ENCODE measurements at regions not wholly inside any gene's neighbourhood (a gene's known extent, or its start where the extent isn't known, plus 50 kb on each side); places are given as distances from the start of the nearest gene placed in this dataset.

DNA sequence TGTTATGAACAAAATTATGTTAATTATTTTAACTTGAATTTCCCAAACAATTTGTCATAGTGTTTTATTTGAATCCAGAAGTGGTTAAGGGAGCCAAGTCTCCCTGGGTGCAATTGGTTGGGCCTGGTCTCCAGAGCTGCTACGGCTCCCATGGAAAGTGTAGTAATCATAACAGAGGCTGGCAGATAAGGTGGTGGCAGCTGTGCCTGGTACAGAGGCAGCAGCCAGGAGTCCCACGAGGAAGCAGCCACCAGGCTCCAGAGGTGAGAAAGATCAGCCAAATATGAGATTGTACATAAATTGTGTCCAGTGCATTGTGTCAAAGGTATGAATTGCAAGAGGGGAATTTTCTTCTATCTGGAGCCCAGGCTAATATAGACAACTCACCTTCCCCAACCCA, 368.9 kb upstream of the PTBP2 start:
- DNase-seq (ENCODE audit: low spot score) (no peak), FAIRE-seq (no peak)

DNA sequence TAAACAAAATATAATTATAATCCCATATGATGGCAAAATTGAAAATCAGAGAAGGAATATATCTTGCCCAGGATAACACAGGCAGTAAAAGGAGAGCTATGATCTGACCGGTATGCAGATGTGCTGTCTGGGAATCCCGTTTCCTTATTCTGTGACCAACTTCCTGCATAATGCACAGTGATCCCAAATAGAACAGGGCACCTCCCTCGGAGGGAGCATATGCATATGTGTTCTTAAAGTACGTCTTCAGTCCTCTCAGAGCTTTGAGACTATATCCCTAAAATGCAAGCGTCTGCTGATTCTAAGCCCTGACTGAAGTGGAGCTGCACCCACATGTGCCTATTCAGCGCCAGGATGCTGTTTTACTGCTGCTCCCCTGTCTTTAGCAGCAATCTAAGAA, 366.1 kb upstream of the PTBP2 start:
- FAIRE-seq (no peak), DNase-seq (ENCODE audit: low spot score) (no peak)

DNA sequence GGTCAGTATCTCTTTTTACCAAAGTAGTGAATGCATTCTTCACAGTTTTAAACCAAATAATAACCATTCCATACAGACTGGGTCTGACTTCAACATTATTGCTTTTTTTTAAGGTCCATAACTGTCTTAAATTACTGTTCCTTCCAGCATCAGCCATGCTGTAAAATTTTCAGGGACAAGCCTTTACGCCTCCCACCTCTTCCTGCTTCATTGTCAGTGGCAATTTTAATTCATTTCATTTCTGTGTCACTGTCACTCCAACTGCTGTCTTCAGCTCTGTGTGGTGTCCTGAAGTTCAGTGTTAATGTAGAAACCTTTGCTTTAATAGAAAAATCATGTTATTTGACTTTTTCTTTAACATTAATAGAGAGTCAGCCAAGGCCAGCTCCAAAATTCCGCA, 365.6 kb upstream of the PTBP2 start:
- DNase-seq (ENCODE audit: low spot score) = no peak
- FAIRE-seq = no peak

DNA sequence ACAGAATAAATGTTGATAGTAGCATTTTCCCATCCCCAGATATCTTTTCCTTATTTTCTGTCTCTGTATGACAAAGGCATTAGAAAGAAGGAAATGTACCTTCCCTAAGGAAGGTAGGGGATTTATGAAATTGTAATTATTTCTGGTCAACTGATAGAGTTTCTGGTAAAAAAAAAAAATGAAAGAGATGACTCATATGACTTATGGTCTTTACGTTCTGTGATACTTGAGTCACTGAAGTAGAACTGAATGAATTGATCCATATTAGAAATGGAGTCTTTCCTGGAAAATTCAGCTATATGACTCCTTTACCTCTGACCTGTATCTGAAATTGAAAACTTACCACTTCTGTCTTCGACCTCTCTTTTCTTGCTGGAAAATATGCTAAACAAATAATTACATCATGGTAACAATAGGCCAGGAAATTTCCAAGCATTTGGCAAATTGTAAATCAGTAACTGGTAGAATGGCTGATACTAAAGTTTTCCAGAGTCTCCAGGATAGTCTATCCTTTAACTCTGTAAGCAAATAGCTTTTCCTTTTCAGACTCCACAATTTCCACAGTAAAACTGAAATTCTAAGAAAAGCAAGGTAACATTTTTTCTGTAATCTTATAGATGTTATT, 364.3 kb upstream of the PTBP2 start:
- DNase-seq (ENCODE audit: low spot score) (no peak), FAIRE-seq (peak; percentile 68)

DNA sequence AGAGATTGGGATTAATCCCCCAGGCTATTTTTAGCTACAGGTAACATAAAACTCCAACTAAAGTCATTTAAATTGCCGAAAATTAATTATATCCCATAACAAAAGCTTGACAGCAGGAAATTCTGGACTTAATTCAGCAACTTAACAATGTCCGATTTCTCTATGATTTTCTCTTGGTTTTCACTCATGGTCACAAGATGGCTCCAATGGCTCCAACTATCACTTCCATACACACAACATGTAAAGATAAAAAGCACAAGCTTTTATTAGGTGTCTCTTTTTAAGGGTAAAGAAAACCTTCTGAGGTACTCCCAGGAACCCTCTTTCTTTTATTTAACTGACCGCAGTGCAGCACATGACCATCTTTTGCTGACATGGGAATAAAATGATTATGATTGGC, 363.5 kb upstream of the PTBP2 start:
- DNase-seq (ENCODE audit: low spot score) (no peak), FAIRE-seq (no peak)

DNA sequence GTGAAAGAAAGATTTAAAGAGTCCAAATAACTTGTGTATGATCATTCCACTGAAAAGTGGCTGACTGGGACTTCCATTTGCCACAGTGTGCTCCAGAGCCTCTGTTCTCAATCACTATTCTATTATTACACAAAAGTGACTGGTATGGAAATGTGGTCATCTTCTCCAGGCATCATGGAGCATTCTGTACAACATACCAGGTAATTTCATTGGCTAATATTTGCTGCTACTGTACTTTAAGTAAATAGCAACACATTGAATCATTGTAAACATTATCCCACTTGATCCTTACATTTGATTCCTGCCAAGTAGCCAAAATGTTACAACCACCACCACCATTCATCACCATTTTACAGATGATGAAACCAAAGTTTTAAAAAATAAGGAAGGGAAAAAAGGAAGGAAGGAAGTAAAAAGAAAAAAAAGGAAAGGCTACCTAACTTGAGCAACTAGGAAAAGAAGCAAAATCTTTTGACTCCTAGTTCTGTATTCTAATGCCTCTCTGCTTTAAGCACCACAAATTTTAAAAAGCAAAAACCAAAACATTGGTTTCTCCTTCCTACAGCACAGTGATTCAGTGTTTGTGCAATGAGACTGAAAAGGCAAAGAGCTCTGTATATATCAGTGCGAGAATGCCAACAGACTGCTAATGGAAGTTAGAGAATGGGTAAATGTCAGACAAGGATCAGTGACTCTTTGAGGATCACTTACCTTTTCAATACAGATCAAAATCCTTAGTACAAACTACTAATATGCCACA, 361.4 kb upstream of the PTBP2 start:
- DNase-seq (ENCODE audit: low spot score) = peak; percentile 14
- no peak for FAIRE-seq

DNA sequence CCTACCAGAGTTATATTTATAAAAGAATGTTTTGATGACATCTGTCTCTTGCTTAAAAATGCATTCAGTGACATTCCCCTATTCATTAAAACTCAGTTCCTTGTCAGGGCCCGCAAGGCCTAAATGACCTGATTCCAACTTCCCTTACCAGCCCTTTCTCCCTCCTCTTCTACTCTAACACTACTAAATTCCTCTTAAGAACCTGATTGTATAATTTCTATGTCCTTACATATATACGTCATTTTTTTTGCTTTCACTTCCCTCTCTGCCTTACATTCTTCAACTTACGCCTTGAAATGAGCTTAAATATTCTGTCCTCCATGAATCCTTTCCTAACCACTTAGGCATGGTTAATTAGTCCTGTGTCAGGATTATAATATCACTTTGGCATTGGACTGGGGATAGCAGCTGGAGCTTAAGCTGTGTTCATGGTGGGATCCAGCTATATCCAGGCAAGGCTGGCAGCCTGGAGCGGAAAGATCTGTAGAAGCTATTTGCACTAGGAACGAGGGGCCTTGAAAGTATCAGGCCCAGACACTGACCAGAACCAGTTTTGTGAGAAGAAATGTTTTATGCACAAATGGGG, 360.2 kb upstream of the PTBP2 start:
- no peak for FAIRE-seq
- DNase-seq (ENCODE audit: low spot score) = no peak

DNA sequence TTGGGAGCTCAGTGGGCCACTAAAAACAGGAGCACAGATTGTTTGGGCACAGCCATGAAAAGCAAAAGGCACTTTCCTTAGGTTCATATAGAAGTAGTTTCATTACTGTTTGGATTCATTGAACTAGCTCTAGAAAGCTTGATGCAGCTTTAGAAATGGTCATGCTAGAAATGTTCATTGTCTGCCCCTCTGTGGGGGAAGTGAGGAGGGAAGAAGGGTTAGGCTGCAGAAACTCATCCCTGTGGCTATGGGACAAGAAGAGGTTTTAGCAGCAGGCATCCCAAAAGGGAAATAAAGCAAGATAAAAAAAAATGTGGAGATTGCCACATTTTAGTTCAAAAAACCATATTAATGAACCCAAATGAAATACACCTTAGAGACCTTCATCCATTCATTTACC, 359.6 kb upstream of the PTBP2 start:
- FAIRE-seq = no peak

DNA sequence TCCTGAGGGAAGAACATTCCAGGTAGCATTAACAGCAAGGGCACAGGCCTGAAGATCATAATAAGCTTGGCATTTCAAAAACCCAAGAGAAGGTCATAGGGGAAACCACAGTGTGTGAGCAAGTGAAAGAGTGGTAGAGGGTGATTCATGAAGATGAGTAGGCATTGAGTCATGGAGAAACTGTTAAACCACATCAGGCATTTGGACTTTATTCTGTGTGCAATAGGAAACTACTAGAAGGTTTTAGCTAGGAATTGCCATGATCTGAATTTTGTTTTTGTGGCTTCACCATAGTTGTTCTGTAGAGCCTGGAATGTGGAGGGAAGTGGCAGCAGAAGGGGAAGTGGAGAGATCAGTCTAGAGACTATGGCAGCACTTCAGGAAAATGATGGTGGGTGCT, 359.0 kb upstream of the PTBP2 start:
- FAIRE-seq (peak; percentile 100), DNase-seq (ENCODE audit: low spot score) (peak; percentile 99)

More for the DNA sequence above, 359.6 kb upstream of the PTBP2 start:
- DNase-seq (ENCODE audit: low spot score) = no peak

DNA sequence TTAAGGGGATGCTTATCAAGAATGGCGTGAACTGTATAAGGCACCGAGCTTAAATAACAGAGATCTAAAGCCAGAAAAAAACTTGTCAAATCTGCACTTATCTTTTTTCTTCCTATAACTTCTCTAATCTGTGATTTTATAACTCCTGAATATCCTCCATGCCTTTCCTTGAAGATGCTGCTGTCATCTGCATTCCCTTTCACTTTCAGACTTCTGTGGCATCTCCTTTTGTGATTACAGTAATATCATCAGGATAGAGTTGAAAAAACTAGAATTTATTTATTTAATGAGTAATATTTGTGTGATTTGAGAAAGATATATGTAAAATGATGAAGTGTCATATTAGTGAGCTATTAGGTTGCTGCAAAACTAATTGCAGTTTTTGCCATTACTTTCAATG, 357.8 kb upstream of the PTBP2 start:
- FAIRE-seq (no peak), DNase-seq (ENCODE audit: low spot score) (peak; percentile 18)

DNA sequence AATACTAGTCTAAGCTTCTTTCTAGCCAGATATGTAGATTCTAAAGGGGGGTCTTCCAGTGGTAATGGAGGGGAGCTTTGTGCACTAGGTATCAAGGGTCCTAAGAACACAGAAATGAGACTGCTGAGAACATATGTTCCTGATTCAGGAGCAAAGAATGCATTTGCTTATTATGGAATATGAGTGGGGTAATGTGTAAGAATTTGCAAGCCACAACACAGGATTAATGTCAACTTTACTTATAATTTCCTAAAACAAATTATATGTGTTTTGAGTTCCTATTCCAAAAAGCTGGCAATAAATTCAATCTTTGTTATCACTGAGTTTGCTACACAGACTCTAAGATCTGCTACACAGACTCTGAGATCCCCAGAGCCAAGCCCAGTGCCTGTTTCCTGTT, 357.0 kb upstream of the PTBP2 start:
- DNase-seq (ENCODE audit: low spot score) (no peak), FAIRE-seq (no peak)

DNA sequence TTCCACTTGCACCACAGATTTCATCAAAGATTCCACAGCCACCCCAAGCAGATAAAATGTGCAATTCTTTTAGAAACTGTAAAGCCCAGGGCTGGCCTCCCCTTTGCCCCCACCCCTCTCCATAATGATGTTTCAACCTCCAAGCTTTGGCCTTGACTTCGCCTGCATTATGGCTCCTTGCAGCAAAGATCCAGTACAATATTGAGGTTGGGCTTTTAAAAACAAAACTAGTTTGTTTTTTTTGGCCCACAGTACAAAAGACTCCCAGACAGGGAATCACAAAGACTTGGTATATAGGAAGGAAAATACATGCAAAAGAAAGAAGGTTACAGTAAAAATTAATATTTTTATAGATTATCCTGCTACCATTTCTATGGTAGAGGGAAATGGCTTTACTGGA, 356.5 kb upstream of the PTBP2 start:
- DNase-seq (ENCODE audit: low spot score) = no peak
- FAIRE-seq = no peak

DNA sequence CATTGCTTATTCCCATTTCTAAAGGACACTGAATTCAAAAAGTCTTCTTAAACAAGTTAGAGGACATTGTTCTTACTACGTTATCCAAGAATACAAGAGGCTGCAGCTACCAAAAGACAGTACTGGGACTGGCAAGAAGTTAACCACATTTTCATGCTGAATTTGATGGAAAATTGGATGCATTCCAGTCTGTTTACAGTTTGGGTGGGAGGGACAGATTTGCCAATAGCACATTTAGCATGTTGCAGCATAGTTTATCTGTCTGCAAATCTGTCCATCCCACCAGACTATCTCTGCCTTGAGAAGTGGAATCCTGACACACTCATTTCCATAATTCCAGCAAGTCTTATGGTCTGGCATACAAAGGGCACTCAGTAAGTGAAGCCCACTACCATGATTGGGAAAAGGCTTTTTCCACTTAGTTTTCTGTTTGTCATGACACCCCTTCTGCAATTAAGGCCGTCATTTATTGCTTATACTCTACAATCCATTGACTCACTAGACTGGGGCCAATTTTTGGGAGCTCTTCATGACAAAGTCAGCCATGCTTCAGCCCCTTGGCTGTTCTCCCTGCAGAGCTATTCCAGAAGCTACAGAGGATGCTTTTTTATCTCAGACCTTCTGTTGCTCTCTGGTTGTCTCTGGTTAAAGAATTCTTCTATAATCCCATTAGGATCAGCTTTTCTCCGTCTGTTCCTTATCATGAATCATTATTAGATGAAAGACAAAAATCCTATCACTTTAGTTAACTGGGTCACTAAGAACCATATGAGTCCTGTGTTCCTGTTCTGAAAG, 355.8 kb upstream of the PTBP2 start:
- FAIRE-seq = no peak
- DNase-seq (ENCODE audit: low spot score) = no peak

DNA sequence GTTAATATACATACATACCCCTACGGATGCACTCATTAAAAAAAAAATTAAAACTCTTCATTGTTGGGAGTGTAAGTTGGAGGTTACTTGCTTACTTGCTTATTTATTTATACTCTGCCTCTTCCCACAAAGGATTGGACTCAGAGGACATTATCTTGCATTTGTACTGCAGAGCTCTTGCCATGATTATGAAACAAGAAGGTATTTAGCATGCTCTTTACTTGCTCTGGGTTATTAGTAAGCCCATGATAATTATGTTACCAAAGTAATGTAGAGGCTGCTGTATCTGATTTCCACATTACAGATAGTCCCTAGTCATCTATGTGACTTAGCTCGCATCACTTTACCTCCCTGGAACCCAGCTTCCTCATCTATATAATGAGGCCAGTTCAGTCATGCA, 355.1 kb upstream of the PTBP2 start:
- FAIRE-seq (no peak), DNase-seq (ENCODE audit: low spot score) (no peak)

DNA sequence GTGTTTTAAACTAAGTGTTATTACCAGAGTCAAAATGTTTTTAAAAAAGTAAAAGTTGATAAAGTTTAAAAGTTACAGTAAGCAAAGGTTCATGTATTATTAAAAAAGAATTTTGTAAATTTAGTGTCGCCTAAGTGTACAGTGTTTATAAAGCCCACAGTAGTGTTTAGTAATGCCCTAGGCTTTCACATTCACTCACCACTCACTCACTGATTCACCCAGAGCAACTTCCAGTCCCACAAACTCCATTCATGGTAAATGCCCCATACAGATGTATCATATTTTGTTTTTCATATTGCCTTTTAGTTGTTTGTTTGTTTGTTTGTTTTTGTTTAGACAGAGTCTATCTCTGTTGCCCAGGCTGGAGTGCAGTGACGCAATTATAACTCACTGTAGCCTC, 353.8 kb upstream of the PTBP2 start:
- no peak for FAIRE-seq
- no peak for DNase-seq (ENCODE audit: low spot score)

DNA sequence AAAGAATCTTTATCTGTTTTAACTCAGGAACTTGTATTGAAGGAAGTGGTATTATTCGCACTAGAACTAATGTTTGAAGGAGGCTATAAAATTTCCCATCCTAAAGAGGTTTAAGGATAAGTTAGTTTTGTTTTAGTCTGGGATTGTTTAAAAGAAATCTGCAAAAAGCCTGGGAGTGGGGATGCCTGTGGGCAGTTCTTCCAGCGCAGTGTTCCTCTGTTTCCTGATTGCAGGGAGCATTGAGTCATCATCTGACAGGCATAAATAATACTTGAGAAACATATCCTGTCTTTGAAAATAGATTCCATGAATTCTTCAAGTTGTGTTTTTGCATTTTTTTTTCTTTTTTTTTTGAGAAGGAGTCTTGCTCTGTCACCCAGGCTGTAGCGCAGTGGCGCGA, 350.8 kb upstream of the PTBP2 start:
- FAIRE-seq (peak; percentile 52), DNase-seq (ENCODE audit: low spot score) (peak; percentile 67)

DNA sequence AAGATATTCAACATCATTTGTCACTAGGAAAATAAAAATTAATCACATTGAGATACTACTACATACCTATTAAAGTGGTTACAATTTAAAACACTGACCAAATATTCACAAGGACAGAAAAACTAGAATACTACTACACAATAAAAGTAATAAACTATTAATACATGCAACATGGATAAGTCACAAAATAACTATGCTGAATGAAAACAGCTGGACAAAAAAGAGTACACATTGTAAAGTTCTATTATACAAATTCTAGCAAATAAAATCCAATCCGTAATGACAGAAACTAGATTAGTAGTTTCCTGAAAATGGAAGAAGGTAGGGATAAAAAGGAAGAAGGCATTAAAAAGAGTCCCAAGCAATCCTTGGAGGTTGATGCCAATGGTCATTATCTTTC, 348.7 kb upstream of the PTBP2 start:
- no peak for FAIRE-seq
- DNase-seq (ENCODE audit: low spot score) = no peak

DNA sequence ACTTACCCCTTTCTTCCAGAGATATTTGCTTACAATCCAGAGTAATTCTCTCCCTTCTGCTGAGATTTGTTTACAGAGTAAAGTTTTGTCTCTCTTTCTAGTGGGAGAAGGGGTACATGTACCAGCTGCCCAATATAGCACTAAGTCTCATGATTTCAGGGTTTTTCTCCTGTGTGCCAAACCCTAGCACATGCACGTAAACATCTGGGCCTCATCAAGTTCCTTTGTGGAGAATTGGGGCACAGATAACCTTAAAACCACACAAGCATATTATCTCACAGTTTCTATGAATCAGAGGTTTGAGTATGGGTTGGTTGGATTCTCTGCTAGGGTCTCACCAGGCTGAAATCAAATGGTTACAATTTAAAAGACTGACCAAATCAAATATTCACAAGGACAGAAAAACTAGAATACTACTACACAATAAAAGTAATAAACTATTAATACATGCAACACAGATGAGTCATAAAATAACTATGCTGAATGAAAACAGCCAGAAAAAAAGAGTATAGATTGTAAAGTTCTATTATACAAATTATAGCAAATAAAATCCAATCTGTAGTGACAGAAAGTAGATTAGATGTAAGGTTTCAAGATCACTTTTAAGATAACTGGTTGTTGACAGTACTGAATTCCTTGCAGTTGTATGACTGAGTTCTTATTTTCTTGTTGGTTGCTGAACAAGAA, 347.4 kb upstream of the PTBP2 start:
- DNase-seq (ENCODE audit: low spot score) = no peak
- peak; percentile 42 for FAIRE-seq

DNA sequence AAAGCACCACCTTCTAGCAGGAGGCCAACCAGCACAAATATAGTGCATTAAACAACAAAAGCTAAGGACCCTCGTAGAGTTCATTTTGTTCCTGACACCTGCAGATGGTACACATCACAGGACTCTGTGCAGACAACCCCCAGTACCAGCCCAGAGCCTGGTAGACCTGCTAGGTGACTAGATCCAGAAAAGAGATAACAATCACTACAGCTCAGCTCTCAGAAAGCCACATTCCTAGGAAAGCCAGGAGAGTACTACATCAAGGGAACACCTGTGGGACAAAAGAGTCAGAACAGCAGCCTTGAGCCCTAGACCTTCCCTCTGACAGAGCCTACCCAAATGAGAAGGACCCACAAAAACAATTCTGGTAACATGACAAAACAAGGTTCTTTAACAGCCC, 344.7 kb upstream of the PTBP2 start:
- no peak for DNase-seq (ENCODE audit: low spot score)
- FAIRE-seq = no peak

DNA sequence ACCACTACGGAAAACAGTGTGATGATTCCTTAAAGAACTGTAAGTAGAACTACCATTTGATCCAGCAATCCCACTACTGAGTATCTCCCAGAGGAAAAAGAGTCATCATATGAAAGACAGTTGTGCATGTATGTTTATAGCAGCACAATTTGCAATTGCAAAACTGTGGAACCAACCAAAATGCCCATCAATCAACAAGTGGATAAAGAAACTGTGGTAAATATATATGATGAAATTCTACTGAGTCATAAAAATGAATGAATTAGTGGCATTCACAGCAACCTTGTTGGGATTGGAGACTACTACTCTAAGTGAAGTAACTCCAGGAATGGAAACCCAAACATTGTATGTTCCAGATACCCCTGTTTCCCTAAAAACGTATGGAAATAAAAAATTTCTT, 337.0 kb upstream of the PTBP2 start:
- DNase-seq (ENCODE audit: low spot score) (no peak), FAIRE-seq (no peak)

DNA sequence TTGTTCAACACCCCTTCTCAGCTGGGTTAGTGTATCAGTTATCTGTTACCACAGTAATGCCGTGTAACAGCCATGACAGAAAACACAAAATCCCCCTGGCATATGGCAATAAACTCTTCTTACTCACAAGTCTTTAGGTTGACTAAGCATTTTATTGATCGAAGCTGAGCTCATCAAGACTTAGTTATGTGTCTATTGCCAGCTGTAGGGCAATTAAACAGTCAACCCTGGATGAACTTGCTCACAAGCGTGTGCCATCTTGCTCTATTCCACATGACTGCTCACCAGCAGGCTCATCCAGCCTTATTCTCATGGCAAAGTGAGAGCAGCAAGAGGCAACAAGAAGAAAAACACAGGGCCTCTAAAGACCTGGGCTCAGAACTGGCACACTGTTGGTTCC, 333.8 kb upstream of the PTBP2 start:
- no peak for FAIRE-seq
- no peak for DNase-seq (ENCODE audit: low spot score)

Measured in RCC 7860 (cell line).